NCI-H774 (cell line): ENCODE measurements at regions not wholly inside any gene's neighbourhood (a gene's known extent, or its start where the extent isn't known, plus 50 kb on each side); places are given as distances from the start of the nearest gene placed in this dataset.

Source experiments
- DNase-seq: peaks from one replicate; lab custom pipeline; 2025; lab: John Stamatoyannopoulos, UW

DNA sequence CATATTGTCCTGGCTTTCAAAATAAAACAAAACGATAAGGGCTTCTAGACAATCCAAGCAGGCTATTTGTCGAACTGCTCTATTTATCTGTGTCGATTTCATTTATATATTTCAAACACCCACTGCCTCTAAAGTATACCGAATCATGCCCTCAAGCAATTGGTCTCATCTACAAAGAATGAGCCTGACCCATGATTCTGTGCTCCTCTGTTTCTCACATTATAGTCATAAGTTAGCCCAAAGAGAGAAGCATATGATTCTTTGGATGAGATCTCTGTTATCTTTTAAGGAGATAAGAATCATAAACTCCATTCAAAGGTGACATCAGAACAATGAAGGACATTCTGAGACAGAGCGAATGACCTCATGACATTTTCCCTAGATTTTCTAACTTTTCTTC lies 191.1 kb downstream of the MAP2K6 start:
- no peak for DNase-seq

DNA sequence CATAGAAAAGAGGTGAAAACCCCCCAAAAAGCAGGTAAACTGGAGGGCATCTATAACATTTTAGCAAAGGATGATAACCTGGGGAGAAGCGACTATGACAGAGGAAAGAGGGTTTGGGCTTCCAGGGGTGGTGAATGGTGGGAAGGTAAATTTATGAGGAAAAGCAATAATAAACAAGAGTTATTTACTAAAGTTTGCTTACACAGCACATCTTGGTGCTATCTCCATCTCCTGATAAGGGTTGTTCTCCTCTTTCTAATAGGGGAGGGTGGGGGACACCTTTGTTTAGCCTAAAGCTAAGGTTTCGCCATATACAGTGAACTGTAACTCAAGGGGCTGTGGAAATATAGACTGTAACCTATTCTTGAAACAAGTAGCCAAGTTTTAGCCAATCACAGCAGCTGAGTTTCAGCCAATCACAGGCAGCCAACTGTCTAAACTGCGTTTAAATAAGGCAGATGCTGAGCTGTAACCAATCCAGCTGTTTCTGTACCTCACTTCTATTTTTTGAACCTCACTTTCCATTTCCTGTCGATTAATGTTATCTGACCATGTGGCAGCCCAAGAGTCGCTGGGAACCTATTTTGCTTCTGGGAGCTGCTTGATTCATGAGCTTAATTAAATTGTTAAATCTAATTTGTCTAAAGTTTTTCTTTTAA lies 191.8 kb downstream of the MAP2K6 start:
- no peak for DNase-seq

DNA sequence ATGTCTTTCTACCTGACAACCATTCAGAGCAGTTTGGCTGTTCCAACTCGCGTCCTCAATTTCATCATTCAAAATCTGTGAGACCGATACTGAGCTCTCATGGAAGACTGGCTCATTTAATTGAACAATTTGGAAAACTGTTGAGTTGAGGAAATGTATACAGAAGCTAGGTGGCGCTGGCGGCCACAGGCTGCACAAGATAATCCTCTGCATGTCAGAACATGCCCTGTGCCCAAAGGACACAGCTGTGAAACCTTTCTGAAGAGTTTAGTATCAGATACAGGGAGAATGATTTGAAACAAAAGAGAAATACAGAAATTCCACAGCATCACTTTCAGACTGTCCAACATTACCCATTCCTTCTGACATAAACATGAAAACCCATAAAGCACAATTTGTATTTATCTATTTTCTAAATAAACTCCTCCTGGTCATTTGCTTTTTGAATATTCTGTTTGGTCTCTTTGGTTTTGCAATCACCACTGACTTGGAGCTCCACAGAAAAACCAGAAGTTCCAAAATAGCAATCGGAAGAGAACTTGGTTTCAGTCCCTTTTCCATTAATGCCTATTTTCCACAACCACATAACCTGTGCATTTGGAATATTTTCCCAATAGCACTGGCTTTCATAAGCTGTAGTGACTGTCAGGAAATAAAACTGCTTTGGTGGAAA lies 192.8 kb downstream of the MAP2K6 start:
- peak; percentile 89 for DNase-seq

DNA sequence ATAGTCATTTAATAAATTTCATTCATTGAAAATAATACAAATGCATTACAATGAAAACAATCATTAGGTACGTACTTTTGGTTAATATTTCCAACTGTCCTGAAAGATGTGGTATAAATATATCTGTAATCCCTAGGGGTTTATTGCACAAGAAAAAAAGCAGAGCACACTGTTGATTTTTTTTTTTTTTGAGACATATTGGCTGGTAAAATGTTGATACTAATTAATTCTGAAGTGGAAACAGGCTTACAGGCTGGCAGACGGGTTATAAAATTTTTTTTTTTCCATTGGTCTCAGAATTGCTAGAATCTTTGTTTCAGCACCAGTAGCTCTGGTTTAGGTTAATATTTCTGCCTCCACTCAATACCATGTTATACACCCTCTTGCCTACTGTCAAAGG lies 193.6 kb downstream of the MAP2K6 start:
- DNase-seq = no peak

DNA sequence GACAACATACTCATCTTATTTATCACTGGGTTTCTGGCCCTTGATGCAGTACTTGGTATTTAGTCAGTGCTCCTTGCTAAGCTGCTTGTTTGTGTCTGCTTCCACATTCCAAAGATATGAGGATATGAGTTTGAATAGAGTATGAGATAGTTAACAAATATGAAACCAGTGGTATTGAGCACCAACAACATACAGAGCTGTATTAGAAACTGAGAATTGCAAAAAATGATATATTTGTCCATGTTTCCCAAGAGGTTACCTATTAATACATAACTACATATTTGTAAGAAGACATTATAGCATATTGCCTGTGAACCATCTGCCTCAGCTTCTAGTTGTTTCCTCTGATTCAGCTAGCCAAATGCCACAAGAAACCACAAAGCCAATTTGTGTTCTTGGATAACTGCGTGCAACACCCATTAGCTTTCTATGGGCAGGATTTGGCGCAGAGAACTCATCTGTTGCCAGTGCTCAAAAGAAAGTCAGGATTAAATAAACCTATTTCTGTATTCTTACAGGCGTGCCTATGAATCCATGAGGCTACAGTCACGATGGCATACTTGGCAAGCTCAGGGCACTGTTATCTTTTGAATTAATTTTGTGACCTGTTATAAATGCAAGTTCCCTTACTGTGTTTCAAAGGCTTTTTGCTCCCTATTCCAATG lies 194.4 kb downstream of the MAP2K6 start:
- DNase-seq = no peak

DNA sequence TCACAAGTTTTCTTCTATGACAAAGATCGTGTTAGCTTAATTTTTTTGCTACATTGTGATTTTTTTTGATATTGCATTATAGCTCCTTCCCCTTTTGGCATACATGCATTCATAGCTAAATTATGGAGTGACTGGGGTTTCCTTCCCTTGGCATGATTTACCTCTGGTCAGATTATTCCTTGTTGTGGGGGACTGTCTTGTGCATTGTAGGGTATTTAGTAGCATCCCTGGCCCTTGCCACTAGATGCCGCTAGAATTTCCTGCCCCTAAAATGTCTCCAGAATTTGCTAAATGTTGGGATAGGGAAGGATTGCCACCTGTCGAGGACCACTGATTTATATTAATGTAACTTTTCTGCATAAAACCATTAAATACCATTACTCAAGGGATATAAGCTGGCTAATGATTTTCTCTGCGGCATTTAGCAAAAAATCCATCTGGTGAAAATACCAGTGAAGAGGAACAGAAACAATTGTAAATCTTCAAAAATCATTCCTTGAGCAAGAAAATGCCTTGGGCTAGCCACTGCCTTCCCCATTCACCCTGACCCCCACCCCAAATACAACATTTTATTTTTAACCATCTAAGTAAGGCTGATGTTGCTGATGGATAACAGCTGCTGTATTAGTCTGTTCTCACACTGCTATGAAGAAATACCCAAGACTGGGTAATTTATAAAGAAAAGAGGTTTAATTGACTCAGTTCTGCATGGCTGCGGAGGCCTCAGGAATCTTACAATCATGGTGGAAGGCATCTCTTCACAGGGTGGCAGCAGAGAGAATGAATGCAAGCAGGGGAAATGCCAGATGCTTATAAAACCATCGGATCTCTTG lies 195.2 kb downstream of the MAP2K6 start:
- DNase-seq = no peak

DNA sequence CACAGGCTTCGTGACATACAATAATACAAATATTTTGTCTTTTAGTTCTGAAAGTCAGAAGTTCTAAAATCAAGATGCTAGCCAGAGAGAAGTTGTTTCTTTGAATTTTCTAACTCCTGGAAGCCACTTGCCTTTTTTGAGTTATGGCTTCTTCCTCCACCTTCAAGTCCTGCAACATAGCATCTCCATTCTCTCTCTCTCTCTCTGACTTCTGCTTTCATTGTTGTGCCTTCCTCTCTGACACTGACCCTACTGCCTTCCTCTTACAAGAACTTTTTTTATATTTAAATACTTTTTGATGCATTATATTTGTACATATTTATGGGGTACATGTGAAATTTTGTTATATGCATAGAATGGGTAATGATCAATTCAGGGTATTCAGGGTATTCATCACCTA lies 205.9 kb downstream of the MAP2K6 start:
- no peak for DNase-seq

DNA sequence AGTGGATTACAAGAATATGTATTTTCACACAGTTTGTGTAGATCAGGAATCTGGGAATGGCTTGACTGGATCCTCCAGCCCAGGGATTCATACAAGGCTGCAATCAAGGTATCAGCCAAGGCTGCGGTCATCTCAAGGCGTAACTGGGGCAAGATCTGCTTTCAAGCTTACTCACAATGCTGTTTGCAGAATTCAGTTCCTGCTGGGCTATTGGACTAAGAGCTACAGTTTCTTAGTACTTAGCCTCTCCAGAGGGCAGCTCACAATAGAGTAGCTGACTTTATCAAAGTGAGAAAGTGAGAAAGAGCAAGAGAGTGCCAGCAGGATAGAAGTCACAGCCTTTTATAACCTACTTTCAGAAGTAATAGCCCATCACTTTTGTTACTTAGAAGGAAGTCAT lies 211.0 kb downstream of the MAP2K6 start:
- DNase-seq = no peak

DNA sequence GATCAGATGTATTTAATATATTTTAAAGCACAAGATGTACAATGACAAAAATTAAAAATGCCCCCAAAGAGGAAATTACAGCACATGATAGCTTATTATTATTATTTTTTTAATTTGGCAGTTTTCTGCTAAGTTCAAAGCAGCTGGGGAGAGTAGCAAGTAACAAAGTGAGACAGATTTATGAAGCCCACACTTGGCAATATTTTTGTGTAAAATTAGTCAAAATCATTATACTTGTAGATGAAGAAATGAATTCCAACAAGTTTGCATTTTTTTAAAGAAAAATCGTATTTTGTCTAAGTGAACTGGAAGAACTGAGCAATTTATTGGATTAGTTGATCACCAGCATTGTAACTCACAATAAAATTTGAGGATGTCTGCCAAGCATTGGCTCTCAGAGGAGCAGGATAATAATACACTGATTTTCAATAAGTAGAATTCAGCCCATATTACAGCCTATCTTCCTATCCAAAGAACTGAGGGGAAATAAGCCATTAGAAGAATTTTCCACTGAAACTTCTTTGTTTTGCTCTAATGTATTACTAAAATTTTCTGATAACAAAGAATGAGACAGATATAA lies 215.6 kb downstream of the MAP2K6 start:
- DNase-seq = no peak

DNA sequence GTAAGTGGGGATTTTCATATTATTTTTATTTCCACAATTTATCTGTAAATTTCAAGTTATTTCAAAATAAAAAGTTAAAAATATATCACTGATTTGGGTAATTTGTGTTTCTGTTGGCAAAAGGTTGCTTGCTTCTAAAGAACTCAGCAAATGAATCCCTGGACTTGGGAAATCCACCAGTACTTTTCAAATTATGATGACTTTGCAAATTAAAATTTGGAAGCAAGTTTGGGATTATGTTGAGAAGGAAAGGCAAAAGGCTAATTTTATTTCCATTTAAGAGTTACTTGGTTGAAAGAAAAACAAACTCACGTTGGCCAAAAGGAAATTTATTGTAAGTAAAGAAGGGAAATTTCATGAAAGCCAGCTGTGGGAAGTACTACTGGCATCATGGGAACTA lies 220.3 kb downstream of the MAP2K6 start:
- DNase-seq = no peak

DNA sequence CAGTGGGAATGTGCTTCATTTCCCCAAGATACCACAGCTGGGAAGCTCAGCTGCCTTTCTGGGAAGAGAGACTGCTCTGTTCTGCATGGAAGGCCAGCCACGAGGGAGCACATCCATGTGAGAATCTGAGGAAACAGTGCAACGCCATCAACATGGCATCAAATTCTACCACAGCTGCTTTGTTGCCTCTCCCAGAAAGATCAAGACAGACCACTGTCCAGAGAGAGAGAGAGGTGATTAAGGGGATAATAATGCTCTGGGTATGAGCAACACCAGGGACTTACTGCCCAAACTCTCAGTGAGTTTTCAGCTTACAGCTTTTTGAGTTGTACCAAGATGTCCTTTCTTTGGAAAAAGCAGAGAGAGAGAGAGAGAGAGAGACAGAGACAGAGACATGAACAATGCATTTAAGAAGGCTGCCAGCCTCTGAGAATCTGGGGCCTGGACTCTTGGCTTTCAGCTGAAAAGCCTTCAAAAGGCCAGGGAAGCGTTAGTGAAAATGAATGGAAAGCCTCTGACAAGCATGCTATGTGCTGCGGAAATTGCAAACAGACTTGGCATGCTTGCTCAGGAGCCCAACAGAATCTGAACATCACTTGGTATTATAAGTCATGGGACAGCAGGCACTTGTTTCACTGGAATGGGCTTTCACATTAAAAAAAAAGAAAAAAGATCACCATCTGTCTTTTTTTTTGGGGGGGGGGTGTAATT lies 223.1 kb downstream of the MAP2K6 start:
- no peak for DNase-seq

DNA sequence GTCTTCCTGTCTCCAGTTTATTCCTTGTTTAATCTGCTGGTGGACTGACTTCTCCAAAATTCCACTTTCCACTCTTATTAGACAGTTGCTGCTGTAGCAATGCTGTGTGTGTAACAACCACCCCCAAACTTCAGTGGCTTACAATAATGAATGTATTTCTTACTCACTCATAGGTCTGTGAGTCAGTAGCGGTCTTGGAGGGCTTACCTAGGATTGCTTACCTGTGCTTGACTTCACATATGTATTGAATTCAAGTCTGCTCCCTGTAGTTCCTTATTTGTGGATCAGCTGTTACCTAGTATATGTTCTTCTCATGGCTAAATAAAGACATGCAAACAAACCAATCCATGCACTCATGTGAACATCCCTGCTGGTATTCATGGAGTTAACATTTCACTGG lies 224.6 kb downstream of the MAP2K6 start:
- DNase-seq = no peak

DNA sequence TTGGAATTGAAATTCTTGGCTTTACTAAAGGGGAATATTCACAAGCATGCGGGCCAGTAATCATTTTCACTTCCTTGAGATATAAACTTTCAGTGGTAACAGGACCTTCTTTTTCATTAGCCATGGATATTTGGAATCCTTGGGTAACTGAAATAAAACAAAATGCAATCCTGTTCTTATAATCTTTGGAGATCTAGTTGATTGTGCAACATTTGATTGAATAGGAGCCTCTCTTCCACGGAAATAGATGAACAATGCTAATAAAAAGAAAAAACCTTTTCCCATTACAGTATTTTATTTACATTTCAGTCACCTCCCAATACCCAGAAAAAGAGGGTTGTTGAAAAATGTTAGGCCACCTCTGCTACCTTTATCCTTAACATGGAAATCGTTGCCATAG lies 225.6 kb downstream of the MAP2K6 start:
- DNase-seq = no peak

DNA sequence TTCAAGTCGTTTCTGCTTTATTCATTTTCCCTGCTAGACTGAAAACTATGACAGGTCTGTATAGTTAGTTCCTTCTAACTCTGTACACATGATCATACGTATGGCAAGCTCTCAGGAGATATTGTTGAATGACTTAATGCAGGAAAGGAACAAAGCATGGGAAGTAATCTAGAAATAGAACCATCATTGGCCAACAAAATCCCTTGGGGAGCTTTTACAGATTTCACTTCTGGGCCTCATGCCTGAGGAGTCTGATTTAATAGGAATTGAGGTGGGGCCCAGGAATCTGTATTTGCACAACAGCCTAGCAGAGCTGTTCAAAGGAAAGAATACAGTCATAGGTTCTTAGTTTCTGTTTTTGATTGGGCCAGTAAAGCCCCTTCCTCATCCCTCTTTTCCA lies 229.2 kb downstream of the MAP2K6 start:
- DNase-seq = no peak

DNA sequence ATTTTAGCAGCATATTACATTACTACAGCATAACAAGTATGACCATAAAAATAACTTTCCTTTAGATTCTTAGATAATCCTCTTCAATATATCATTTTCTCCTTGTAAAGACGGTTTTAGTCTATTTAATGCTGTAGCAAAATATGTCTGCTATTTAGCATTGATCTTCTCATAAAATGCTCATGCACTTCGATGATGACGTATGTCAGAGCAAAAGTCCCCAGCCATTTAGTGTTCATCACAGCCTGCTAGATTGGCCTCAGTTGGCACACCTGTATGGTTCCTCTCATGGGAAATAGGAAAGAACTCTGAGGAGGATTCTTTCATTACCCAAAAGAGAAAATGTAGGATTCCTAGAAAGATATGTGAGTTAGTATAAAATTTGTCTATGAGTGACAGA lies 232.2 kb downstream of the MAP2K6 start:
- DNase-seq = no peak

DNA sequence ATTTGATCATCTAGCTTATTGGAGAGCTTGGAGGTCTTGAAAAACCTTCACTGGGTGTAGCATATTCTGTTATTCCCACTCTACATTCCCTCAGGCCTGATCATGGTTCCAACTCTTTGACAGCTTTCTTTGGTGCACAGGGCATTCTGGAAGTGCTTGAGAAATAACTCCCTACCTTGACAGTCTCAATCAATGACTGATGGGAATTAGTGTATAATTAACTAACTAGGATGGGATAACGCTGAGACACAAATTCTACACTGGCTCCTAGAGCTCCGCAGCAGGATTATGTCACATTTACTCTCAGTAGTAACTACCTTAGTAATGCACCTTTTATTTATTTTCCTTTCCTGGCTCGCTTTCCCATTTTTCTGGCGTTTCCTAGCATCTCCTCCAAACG lies 236.4 kb downstream of the MAP2K6 start:
- no peak for DNase-seq

DNA sequence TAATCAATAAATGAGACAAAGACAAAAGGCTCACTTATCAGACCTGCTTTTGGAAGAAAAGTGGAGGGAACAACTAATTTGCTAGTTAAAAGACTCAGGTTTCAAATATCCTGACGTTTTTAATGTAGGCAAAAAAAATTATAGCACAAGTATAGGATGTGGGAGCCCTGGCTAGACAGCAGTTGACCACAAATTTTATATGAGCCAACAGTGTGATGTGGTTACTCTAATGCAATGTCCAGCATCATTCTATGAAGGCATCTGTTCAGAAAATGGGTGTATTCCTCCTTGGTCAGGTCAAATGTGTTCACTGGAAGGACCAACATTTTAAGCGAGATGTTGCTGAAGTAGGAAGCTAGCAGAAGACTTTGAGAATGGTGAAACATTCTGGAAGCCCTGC lies 237.4 kb downstream of the MAP2K6 start:
- DNase-seq = no peak

DNA sequence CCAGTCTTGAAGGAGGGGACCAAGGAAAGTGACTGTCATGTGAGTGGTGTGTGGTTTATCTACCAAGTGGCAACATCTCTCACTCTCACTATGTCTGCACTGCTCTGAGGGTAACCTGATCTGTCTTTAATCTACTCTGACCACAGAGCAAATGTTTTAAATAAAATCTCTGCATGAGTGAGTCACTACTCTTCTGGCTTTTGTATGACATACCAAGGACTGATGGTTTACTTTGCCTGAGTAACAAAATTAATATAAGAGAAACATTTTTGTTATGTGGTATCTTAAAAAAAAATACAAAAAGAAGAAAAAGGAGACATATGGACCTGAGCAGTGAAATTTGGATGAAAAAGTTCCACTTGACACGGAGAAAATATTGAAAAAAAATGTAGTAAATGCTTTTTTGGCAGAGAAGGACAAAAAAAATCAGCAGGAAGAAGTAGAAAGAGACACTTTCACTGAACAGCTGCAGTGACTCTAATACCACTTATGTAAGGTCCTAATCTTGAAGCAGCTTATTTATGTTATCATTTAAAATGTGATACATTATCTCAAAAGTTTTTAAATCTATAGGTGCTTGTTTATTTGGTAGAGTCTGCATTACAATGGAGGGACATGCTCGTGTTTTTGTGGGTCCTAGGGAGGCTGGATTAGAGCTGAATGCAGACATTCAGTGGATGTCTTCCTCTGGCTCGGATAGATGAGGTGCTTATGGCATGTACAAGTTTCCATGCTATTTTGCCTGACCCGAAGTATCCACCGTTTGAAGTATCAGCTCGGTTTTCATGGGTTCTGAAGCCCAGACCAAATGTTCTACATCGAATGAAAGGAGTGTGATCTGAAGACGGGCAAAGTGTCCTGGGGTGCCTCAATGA lies 240.7 kb downstream of the MAP2K6 start:
- no peak for DNase-seq

DNA sequence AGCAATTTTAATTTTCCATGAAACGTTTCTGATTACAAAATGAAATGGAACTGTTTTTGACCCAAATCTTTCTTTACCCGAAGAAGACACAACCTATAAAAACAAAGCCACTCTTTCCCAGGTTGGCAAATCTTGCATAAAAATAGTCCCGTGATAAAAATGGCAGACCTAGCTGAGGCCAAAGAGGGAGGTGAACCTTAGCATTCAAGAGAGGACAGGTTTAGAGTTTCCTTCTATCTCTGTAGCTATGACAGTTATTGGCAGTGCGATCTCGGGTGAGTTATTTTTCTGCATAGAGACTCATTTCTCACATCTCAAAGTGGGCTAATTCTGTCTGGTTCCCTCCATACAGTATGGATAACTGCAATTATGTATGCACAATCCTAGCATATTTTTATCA lies 241.4 kb downstream of the MAP2K6 start:
- no peak for DNase-seq

DNA sequence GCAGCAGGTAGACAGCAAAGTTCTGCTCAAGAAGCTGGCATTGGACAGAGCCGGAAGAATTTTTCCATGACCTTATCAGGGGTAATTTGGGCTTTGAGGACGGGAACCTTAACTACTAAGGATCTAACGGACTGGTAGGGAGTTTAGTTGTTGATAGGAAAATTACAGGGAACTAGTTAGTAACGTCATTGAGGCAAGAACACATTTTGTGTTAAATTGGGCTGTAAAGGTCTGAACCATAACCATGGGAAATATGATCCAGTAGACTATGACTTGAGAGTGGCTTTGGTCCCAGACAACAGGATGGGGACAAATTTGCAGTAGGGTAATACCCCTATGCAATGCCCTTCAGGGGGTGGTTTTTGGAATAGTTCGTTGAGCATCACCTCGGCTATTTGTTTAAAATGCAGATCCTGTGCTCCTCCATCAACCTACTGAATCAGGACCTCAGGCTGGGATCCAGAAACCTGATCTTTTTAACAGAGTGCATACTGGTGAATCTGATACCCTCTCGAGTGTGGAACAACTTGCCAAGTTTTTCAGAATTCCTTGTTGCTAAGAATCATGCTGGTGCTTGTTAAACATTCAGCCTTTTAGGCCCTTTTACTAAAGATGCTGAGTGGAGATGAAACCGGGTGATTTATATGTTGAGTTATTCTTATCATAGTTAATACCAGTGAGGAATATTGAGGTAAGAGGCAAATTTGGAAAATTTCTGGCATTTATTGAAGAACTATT lies 255.1 kb downstream of the MAP2K6 start:
- no peak for DNase-seq
